ENCODE measurements at regions not wholly inside any gene's neighbourhood (a gene's known extent, or its start where the extent isn't known, plus 50 kb on each side); places are given as distances from the start of the nearest gene placed in this dataset.

- no peak overlapping the region for H2AFZ ChIP-seq (replicated peaks; ENCODE audit: low read length, poor library complexity)
- ChIA-PET POLR2A (ENCODE audit: unreplicated experiment) (no interaction called here), CTCF (no interaction called here)
- ATAC-seq (ENCODE audit: low read depth) = no peak
- in situ Hi-C loops (cut with MboI; ENCODE audit: low sequenced_read_pairs) = no loop called here
- no peak overlapping the region for H2AK5ac ChIP-seq (ENCODE audit: low read depth, low read length)
- no TSS peak for BruUV-seq (replicated peaks)
- no peak overlapping the region for H4K5ac ChIP-seq (ENCODE audit: low read depth, low read length)
- H3K79me1 ChIP-seq (ENCODE audit: low read depth in 1 of 2, low read length in 2 of 2) = no peaks in the 10 kb centered on the region
- H3K23ac ChIP-seq (ENCODE audit: low read depth, low read length) = no peak overlapping the region
- H3K56ac ChIP-seq (ENCODE audit: extremely low read depth, insufficient read depth, low read length) = no peak overlapping the region
- H3K14ac ChIP-seq (replicated peaks; ENCODE audit: low read depth, low read length) = no peak overlapping the region
- no peak overlapping the region for H2BK15ac ChIP-seq (ENCODE audit: low read depth, low read length)
- H4K91ac ChIP-seq (ENCODE audit: insufficient read depth, low read depth, low read length) = no peak overlapping the region
- H3K18ac ChIP-seq (ENCODE audit: low read depth, low read length) = no peak overlapping the region
- no peak overlapping the region for H2BK20ac ChIP-seq (ENCODE audit: low read depth, low read length)
- H3K36me3 ChIP-seq (ENCODE audit: control insufficient read depth, insufficient read depth, low read length) = no peaks in the 10 kb centered on the region
- no peak overlapping the region for H3K4me2 ChIP-seq (ENCODE audit: low read depth, low read length)
- dilution Hi-C loops (cut with HindIII; ENCODE audit: low sequenced_read_pairs, unreplicated experiment) = no loop called here
- H2BK120ac ChIP-seq (ENCODE audit: low read depth, low read length) = no peak overlapping the region
- no peaks in the 10 kb centered on the region for H3K9me1 ChIP-seq (ENCODE audit: insufficient read depth, low read length)
- intact Hi-C loops (cut with micrococcal nuclease) = no loop called here
- H3K27ac ChIP-seq (ENCODE audit: insufficient read depth, low read length) = no peak overlapping the region
- DNase-seq = no peak
- H3K4me1 ChIP-seq (ENCODE audit: control insufficient read depth, insufficient read depth, low read length) = no peaks in the 10 kb centered on the region
- H3K4ac ChIP-seq (ENCODE audit: low read depth, low read length) = no peak overlapping the region
- no peak overlapping the region for H2AK9ac ChIP-seq (replicated peaks; ENCODE audit: low read depth, low read length, poor library complexity)
- TF ChIP-seq RAD21 (IDR thresholded peaks at IDR 0.05; ENCODE audit: low read length) (no peak), USF2 (IDR thresholded peaks at IDR 0.05; ENCODE audit: low read depth, low read length) (no peak), CHD1 (IDR thresholded peaks at IDR 0.05; ENCODE audit: low read depth, low read length) (no peak), CEBPB (IDR thresholded peaks at IDR 0.05; ENCODE audit: low read depth, low read length) (no peak), SMC3 (IDR thresholded peaks at IDR 0.05; ENCODE audit: low read depth, low read length) (no peak)
- no peak overlapping the region for H3K9ac ChIP-seq (ENCODE audit: low read depth, low read length)
- WGBS, 2 experiments (ENCODE audit: extremely low coverage in 2 of 2, insufficient read length in 1 of 2) = 94% methylated on average over 7 of the region's 21 CpGs; no CpG with 5 or more reads in 1 of the 2 experiments
- H3K27me3 ChIP-seq (ENCODE audit: control insufficient read depth, insufficient read depth, low read length) = no peaks in the 10 kb centered on the region
- no peaks in the 10 kb centered on the region for H4K20me1 ChIP-seq (ENCODE audit: insufficient read depth, low read length)
- H3K4me3 ChIP-seq (ENCODE audit: insufficient read depth, low read depth, low read length) = no peak overlapping the region
- no peak overlapping the region for H4K8ac ChIP-seq (ENCODE audit: low read depth in 2 of 2, low read length in 2 of 2)
- H2BK5ac ChIP-seq (ENCODE audit: low read depth, low read length, poor library complexity, severe bottlenecking) = no peak overlapping the region
- H3K9me3 ChIP-seq (ENCODE audit: control insufficient read depth, insufficient read depth, low read length) = peaks cover 4% of the 10 kb centered on the region
Observed at GRCh38 chr12:24584032-24584675, 364.7 kb downstream of the BCAT1 start.

All from IMR-90 (cell line).